ENCODE measurements at regions not wholly inside any gene's neighbourhood (a gene's known extent, or its start where the extent isn't known, plus 50 kb on each side); places are given as distances from the start of the nearest gene placed in this dataset.

DNA sequence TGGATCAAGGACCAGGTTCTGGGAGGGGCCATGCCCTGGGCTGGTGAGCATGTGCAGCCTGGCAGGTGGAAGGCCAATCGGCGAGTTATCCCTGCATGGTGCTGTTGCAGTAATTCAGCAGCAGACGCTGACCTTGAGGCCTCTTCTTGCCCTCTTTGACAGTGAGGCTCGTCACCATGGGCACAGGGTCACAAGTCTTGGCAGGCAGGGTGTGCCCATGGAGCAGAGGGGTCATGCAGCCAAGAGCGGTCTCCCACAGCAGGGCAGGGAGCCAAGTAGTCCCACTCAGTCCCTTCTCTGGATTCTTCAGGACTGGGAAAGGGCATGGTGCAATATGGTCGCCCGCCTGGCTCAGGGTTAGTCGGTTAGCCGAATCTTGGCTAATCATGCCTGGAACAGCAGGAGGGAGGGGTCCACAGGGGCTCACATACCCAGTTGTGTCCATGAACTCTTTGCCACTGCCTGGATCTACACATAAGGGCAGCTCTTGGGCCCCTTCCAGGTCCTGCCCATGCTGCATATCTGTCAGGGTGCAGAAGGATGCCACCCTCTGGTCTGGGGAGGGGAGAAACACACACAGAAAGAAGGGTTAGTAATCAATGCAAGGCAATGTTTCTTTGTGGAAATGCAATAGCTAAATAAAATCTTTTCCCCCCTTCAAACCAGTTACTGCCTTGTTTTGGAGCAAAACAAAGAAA, 226.8 kb downstream of the SIPA1L2 start:
- no peak overlapping the region for H2BK120ac ChIP-seq (replicated peaks; ENCODE audit: low read depth, low read length)
- POLR2A ChIA-PET (ENCODE audit: partially characterized antibody) = no interaction called here

More for the DNA sequence above, 226.8 kb downstream of the SIPA1L2 start:
- Histone ChIP-seq H3K27ac (ENCODE audit: low read depth, low read length) (no peak overlapping the region), H3K14ac (ENCODE audit: insufficient read length) (no peak overlapping the region), H3K4ac (replicated peaks; ENCODE audit: insufficient read length, low read depth, low read length) (no peak overlapping the region), H3K18ac (ENCODE audit: extremely low read depth, low read length) (no peak overlapping the region), H3K9me3 (ENCODE audit: insufficient read depth in 2 of 2, low read depth in 1 of 2, low read length in 1 of 2) (no peaks in the 10 kb centered on the region), H2BK12ac (ENCODE audit: low read depth, low read length) (no peak overlapping the region), H3K4me3 (ENCODE audit: extremely low read depth in 1 of 4, insufficient read depth in 2 of 4, low read depth in 3 of 4, low read length in 4 of 4) (no peak overlapping the region), H3K79me2 (ENCODE audit: control insufficient read depth in 1 of 2, insufficient read depth in 2 of 2, low read length in 2 of 2) (no peaks in the 10 kb centered on the region), H3K23me2 (ENCODE audit: low read depth, low read length) (no peaks in the 10 kb centered on the region), H4K8ac (ENCODE audit: extremely low read depth, insufficient read depth, low read length) (no peak overlapping the region), H3K27me3 (replicated peaks in 1 of 4; ENCODE audit: control insufficient read depth in 3 of 4, extremely low read depth in 1 of 4, insufficient read depth in 3 of 4, low read length in 3 of 4) (no peaks in the 10 kb centered on the region), H3K9ac (replicated peaks in 1 of 4; ENCODE audit: extremely low read depth in 1 of 4, low read depth in 3 of 4, low read length in 3 of 4) (no peak overlapping the region), H2BK5ac (ENCODE audit: low read depth, low read length) (no peak overlapping the region), H2AK5ac (ENCODE audit: low read depth, low read length) (no peak overlapping the region), H3K4me2 (ENCODE audit: insufficient read depth in 1 of 2, low read depth in 2 of 2, low read length in 2 of 2) (no peak overlapping the region), H2BK15ac (ENCODE audit: low read length) (no peak overlapping the region), H3K36me3 (ENCODE audit: control insufficient read depth in 2 of 4, insufficient read depth in 4 of 4, low read length in 3 of 4) (0 out of 8 replicates have a peak, but pooled peaks cover 0 to 5% (median 0%) of the 10 kb centered on the region in 4 experiments), H4K20me1 (replicated peaks in 1 of 2; ENCODE audit: control insufficient read depth in 1 of 2, insufficient read depth in 2 of 2, low read length in 2 of 2) (no peaks in the 10 kb centered on the region), H2BK20ac (ENCODE audit: low read length) (no peak overlapping the region), H3K79me1 (ENCODE audit: low read depth, low read length) (no peaks in the 10 kb centered on the region; the same call in 1 of the 2 replicates), H3K23ac (ENCODE audit: insufficient read length) (no peak overlapping the region), H4K5ac (ENCODE audit: insufficient read length, low read depth, low read length) (no peak overlapping the region), H4K91ac (replicated peaks; ENCODE audit: insufficient read length, low read length) (no peak overlapping the region), H3K4me1 (replicated peaks in 1 of 4; ENCODE audit: control insufficient read depth in 3 of 4, insufficient read depth in 4 of 4, low read length in 3 of 4) (no peaks in the 10 kb centered on the region; a peak in 1 of 7 replicates), H3K56ac (replicated peaks; ENCODE audit: insufficient read length, low read depth, low read length) (no peak overlapping the region), H2AFZ (ENCODE audit: low read length) (no peak overlapping the region)
- no peak for FAIRE-seq
- CTCF ChIA-PET (ENCODE audit: partially characterized antibody) = no interaction called here
- WGBS, 2 experiments (ENCODE audit: extremely low coverage in 1 of 2, insufficient coverage in 1 of 2, insufficient read length in 1 of 2, insufficient replicate concordance in 2 of 2, low coverage in 1 of 2, low lambda C conversion rate in 2 of 2, missing lambda C conversion rate in 1 of 2) = 89% methylated on average over 9 of the region's 9 CpGs; no CpG with 5 or more reads in 1 of the 2 experiments
- no peak for TF ChIP-seq SP1 (IDR thresholded peaks at IDR 0.05; ENCODE audit: low read depth, low read length)
- TF ChIP-seq RAD21 (IDR thresholded peaks at IDR 0.05 in 1 of 2, conservative IDR thresholded peaks at IDR 0.05 in 1 of 2; ENCODE audit: low read depth in 2 of 2, low read length in 2 of 2) = peak in 1 of 2 experiments; percentile 12; a peak in 1 of 4 replicates
- no peak for DNase-seq (ENCODE audit: low read depth in 1 of 2, low spot score in 2 of 2)

All from H1 (cell line).